ENCODE measurements at regions not wholly inside any gene's neighbourhood (a gene's known extent, or its start where the extent isn't known, plus 50 kb on each side); places are given as distances from the start of the nearest gene placed in this dataset.
"Not testable (repeated sequence)": the region's sequence is repeated elsewhere in the genome, so short reads cannot be mapped to it uniquely, and the experiment has no call there.

- no peak for DNase-seq (ENCODE audit: missing footprints)
- no peak for ATAC-seq
- intact Hi-C loops (cut with DNase I): no loop called here
These were observed 553.8 kb downstream of the PIK3C3 start for GRCh38 chr18:42508683-42509296.

GRCh38 chr18:42509750-42510415 is 554.8 kb downstream of the PIK3C3 start:
- no peak for DNase-seq (ENCODE audit: missing footprints)
- ATAC-seq: no peak
- intact Hi-C loops (cut with DNase I): no loop called here

DNA sequence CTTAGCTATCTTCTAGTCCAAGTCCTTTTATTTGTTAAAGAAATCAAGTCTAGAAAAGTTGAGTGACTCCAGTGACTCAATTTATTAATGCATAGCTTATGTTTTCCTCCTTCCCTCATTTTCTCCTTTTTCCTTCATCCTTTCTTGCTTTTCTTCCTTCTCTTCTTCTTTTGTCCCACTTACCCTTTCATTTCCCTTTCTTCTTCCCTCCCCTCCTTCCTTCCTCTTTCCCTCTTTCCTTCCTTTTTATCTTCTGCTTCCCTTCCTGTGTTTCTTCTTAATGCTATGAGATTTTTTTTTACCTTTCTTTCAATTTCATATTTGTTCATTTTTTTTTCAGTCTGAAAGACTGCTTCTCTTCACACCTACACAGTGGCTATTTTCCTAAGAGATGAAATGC is 555.5 kb downstream of the PIK3C3 start:
- ATAC-seq: no peak
- no peak for DNase-seq (ENCODE audit: missing footprints)
- intact Hi-C loops (cut with DNase I): no loop called here

DNA sequence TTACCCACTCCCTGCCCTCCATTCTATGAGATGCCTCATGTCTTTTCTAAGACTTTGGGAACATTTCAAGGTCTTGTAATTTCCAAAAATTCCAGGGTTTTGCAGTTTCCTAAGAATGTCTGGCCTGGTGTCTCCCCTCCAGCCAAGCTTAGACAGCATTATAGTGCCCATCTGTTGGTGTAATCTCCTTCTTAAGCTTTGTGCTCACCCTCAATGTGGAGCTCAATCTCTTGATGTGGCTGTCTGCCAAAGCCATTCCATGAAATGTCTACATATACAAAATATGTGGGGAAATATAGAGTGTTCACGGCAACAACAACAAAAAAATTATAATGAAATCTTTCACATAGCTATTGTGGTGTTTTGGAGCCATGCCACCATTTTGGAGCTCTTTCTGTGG is 558.4 kb downstream of the PIK3C3 start:
- no peak for ATAC-seq
- intact Hi-C loops (cut with DNase I): no loop called here
- DNase-seq (ENCODE audit: missing footprints): no peak

- intact Hi-C loops (cut with DNase I): no loop called here
- DNase-seq (ENCODE audit: missing footprints) (no peak), ATAC-seq (no peak)
These were observed 559.5 kb downstream of the PIK3C3 start for GRCh38 chr18:42514512-42514911.

- ATAC-seq (no peak), DNase-seq (ENCODE audit: missing footprints) (no peak)
- intact Hi-C loops (cut with DNase I): no loop called here
These were observed 562.9 kb downstream of the PIK3C3 start for GRCh38 chr18:42517896-42518295.

DNA sequence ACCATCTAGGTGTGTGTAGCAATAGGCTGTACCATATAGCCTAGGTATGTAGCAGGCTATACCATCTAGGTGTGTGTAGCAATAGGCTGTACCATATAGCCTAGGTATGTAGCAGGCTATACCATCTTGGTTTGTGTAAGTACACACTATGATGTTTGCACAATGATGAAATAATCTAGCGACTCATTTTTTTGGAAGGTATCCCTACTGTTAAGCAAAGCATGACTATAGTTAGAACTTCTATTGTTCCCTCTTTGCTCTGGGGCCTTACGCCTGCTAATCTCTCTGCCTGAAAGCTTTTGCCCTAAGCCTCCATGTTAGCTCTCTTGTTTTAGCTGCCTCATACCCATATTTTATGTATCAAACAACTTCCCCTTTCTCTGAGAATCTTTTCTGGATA is 563.3 kb downstream of the PIK3C3 start:
- intact Hi-C loops (cut with DNase I); DNase-seq (ENCODE audit: missing footprints); ATAC-seq: not testable (repeated sequence)

- ATAC-seq (no peak), DNase-seq (ENCODE audit: missing footprints) (no peak)
- intact Hi-C loops (cut with DNase I): no loop called here
These were observed 565.1 kb downstream of the PIK3C3 start for GRCh38 chr18:42520138-42520537.

DNA sequence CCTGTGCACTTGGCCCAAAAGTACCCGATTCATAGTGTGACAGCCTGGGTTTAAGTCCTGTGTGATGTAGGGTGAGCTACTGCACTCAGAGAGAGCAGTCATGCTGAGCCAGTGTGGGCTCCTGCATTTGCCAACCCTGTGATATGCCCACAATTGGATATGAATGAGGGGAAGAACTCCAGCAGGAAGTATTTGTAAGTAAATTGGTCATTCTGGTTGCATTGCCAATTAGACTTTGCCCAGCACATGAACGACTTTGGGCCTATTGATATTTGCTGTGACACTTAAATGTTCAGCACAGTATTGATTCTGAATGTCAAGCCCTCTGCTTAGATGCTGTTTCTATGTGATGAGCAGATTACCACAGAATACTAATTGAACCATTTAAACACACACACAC is 570.9 kb downstream of the PIK3C3 start:
- ATAC-seq (no peak), DNase-seq (ENCODE audit: missing footprints) (no peak)
- intact Hi-C loops (cut with DNase I): no loop called here

- intact Hi-C loops (cut with DNase I): no loop called here
- ATAC-seq (no peak), DNase-seq (ENCODE audit: missing footprints) (no peak)
These were observed 572.7 kb downstream of the PIK3C3 start for GRCh38 chr18:42527766-42528165.

- DNase-seq (ENCODE audit: missing footprints): no peak
- intact Hi-C loops (cut with DNase I): no loop called here
- ATAC-seq: no peak
These were observed 575.2 kb downstream of the PIK3C3 start for GRCh38 chr18:42530276-42530675.

DNA sequence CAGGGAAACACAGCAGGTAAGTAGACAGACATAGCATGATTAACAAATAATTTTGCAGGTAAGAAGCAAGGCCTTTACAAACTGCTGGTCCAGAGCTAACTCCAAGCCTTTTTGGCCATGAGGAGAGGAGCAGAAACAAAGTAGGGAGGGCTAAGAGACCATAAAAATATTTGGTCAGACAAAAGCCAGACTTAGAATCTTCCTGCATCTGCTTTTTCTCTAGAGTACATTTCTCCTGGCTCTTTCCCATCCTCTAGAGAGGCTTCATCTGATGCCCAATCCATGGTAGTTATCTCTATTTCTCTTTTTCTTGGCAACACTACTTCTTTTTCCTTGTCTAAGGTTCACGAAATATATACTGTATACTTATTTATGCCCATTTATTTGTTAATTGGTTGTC is 577.1 kb downstream of the PIK3C3 start:
- no peak for DNase-seq (ENCODE audit: missing footprints)
- ATAC-seq: no peak
- intact Hi-C loops (cut with DNase I): no loop called here

DNA sequence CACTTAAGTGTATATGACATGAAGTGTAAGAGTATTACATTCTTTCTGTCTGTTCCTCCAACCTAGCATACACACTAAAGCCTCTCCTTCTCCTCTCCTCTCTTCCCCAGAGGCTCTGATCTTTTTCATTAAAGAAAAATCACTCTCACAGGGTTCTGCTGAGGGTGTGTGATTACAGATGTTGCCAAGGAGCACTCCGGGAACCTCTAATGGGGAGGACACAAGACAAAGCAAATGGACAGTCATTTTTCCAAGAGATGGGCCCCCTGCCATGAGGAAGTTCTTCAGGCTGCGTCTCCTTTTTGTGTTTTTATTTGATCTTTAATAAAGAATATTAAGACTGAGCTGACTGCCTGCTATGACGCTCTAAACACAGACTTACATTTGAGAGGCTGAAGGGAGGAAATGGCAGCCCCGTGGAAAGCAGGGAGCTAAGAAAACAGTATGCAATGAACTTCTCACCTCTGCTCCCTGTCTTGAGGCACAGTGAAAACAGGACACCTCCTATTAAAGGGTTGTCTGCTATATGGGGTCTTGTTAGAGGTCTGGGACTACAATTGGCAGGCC is 578.1 kb downstream of the PIK3C3 start:
- intact Hi-C loops (cut with DNase I): no loop called here
- ATAC-seq (no peak), DNase-seq (ENCODE audit: missing footprints) (no peak)

GRCh38 chr18:42533616-42534015 is 578.6 kb downstream of the PIK3C3 start:
- intact Hi-C loops (cut with DNase I): no loop called here

GRCh38 chr18:42534313-42534712 is 579.3 kb downstream of the PIK3C3 start:
- DNase-seq (ENCODE audit: missing footprints) (no peak), ATAC-seq (no peak)
- intact Hi-C loops (cut with DNase I): no loop called here

More at GRCh38 chr18:42533616-42534015, 578.6 kb downstream of the PIK3C3 start:
- DNase-seq (ENCODE audit: missing footprints) (no peak), ATAC-seq (no peak)

- intact Hi-C loops (cut with DNase I): no loop called here
- ATAC-seq (no peak), DNase-seq (ENCODE audit: missing footprints) (no peak)
These were observed 579.0 kb downstream of the RIT2 start for GRCh38 chr18:42536442-42536841.

DNA sequence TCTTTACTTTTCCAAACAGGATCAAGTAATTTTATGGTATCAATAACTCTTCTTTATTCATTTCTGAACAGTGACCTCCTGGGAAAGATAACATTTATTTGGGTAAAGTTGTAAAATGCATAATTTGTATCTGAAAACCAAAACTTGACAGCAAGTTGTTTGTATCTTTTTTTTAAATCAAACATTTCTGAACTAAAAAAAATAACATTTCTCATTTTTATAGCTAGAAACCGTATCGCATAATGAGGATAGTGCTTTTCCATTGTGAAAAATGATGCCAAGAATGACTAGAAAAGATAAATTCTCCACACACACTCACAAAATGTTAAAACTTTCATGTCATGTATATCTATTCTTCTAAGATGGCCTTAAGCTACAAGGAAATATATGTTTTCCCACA is 578.2 kb downstream of the RIT2 start:
- no peak for ATAC-seq
- no peak for DNase-seq (ENCODE audit: missing footprints)
- intact Hi-C loops (cut with DNase I): no loop called here

GRCh38 chr18:42544901-42545300 is 570.6 kb downstream of the RIT2 start:
- intact Hi-C loops (cut with DNase I): no loop called here
- ATAC-seq: no peak

GRCh38 chr18:42545825-42546224 is 569.7 kb downstream of the RIT2 start:
- no peak for DNase-seq (ENCODE audit: missing footprints)
- intact Hi-C loops (cut with DNase I): no loop called here
- ATAC-seq: no peak

More at GRCh38 chr18:42544901-42545300, 570.6 kb downstream of the RIT2 start:
- no peak for DNase-seq (ENCODE audit: missing footprints)

DNA sequence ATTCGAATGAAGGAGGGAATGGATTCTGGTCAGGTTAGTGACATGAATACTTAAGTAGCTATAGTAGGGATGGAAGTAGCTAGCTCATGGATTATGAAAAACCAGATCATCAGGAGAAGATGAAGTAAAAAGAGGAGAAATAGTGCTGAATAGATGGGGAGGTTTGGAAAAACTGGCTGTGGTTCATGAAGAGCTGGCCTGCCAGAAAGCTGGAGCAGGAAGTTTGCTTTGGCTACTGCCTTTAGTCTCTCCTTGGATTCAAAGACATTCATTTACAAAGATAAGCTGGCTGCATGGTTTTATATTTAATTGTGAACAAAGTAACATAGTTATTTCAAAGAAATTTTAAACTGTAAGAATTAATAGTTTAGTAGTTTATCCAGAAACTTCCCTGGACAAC is 567.0 kb downstream of the RIT2 start:
- DNase-seq (ENCODE audit: missing footprints) (no peak), ATAC-seq (peak; percentile 28)
- intact Hi-C loops (cut with DNase I): no loop called here

- intact Hi-C loops (cut with DNase I): no loop called here
- ATAC-seq: no peak
- DNase-seq (ENCODE audit: missing footprints): no peak
These were observed 565.9 kb downstream of the RIT2 start for GRCh38 chr18:42549596-42549995.

Data from Right ventricle myocardium inferior (tissue), 1 donor.